HEK293T (cell line): ENCODE measurements at regions not wholly inside any gene's neighbourhood (a gene's known extent, or its start where the extent isn't known, plus 50 kb on each side); places are given as distances from the start of the nearest gene placed in this dataset.

Experiments
- ARNT ChIP-seq: fragments of 450-650 bp; IDR thresholded peaks from 2 replicates; pipeline ENCODE4 v1.6.1; 2017; ENCODE audit warnings: mild to moderate bottlenecking
- BHLHE40 ChIP-seq: fragments of 450-650 bp; IDR thresholded peaks from 2 replicates; pipeline ENCODE4 v1.6.1; 2016; ENCODE audit warnings: mild to moderate bottlenecking, moderate library complexity, borderline replicate concordance
- CTBP1 ChIP-seq: fragments of 450-650 bp; IDR thresholded peaks from 2 replicates; pipeline ENCODE4 v1.6.1; 2016; ENCODE audit warnings: borderline replicate concordance
- ELF4 ChIP-seq: fragments of 450-650 bp; IDR thresholded peaks from 2 replicates; pipeline ENCODE4 v1.6.1; 2017; ENCODE audit warnings: antibody characterized with exemption
- FOXA1 ChIP-seq: fragments of 450-650 bp; IDR thresholded peaks from 2 replicates; pipeline ENCODE4 v1.6.1; 2016; ENCODE audit warnings: mild to moderate bottlenecking
- FOXK2 ChIP-seq: fragments of 450-650 bp; IDR thresholded peaks from 2 replicates; pipeline ENCODE4 v1.6.1; 2016; ENCODE audit warnings: mild to moderate bottlenecking
- FOXM1 ChIP-seq: fragments of 450-650 bp; IDR thresholded peaks from 2 replicates; pipeline ENCODE4 v1.6.1; 2017; ENCODE audit warnings: mild to moderate bottlenecking, borderline replicate concordance
- HDGF ChIP-seq: fragments of 450-650 bp; IDR thresholded peaks from 2 replicates; pipeline ENCODE4 v1.6.1; 2017; ENCODE audit warnings: antibody characterized with exemption, borderline replicate concordance
- L3MBTL2 ChIP-seq: fragments of 450-650 bp; conservative IDR thresholded peaks from 2 replicates; pipeline ENCODE4 v1.6.1; 2016; ENCODE audit warnings: mild to moderate bottlenecking
- SP1 ChIP-seq: fragments of 450-650 bp; IDR thresholded peaks from 2 replicates; pipeline ENCODE4 v1.6.1; 2017
- SUZ12 ChIP-seq: fragments of 450-650 bp; IDR thresholded peaks from 2 replicates; pipeline ENCODE4 v1.6.1; 2016; ENCODE audit warnings: mild to moderate bottlenecking
- ZNF384 ChIP-seq: fragments of 450-650 bp; IDR thresholded peaks from 2 replicates; pipeline ENCODE4 v1.6.1; 2016

DNA sequence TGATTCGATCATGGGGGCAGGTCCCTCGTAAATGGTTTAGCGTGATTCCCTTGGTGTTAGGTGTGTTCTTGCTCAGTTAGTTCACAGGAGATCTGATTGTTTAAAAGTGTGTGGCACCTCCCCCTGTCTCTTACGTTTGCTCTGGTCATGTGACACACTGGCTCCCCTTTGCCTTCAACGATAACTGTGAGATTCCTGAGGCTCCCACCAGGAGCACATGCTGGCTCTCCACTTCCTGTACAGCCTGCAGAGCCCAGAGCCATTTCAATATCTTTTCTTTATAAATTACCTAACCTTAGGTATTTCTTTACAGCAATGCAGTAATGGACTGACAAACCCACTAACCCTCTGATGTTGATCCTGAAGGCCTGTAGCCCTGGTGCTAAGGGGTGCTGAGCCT is 141.9 kb downstream of the FCRL5 start:
- TF ChIP-seq HDGF (no peak), FOXK2 (no peak), L3MBTL2 (no peak), ZNF384 (no peak), FOXA1 (no peak), FOXM1 (no peak), SUZ12 (no peak), SP1 (no peak), ELF4 (no peak), CTBP1 (no peak), BHLHE40 (no peak), ARNT (no peak)
